Lower leg skin (tissue), 4 donors: ENCODE measurements at regions not wholly inside any gene's neighbourhood (a gene's known extent, or its start where the extent isn't known, plus 50 kb on each side); places are given as distances from the start of the nearest gene placed in this dataset.
"Not testable (repeated sequence)": the region's sequence is repeated elsewhere in the genome, so short reads cannot be mapped to it uniquely, and the experiment has no call there.

Source experiments
- DNase-seq, 2 donors: peaks; one replicate each; pipeline ENCODE4 v3.0.0-alpha.2; 2019; ENCODE audit warnings: low spot score in 2 of 2
- H3K4me3 ChIP-seq: fragments of 200-600 bp; sonication (generic); 2 replicates; pipeline ENCODE4 v1.5.1; 2017; ENCODE audit warnings: mild to moderate bottlenecking, low read depth; ENCODE audit not compliant: poor library complexity, severe bottlenecking
- CTCF ChIP-seq, 3 donors: fragments of 450-650 bp; IDR thresholded peaks; one replicate each; pipeline ENCODE4 v1.5.1; 2016; ENCODE audit warnings: antibody characterized with exemption in 3 of 3, mild to moderate bottlenecking in 3 of 3, moderate library complexity in 2 of 3
- POLR2A ChIP-seq, 2 donors: fragments of 450-650 bp; IDR thresholded peaks; one replicate each; pipeline ENCODE4 v1.6.1; 2016 to 2017; ENCODE audit warnings: antibody characterized with exemption in 2 of 2, mild to moderate bottlenecking in 1 of 2, moderate library complexity in 1 of 2
- WGBS, 2 donors: methylation state at CpG; one replicate each; pipeline ENCODE4 v1.1.5; 2018; 5-methylcytosine and 5-hydroxymethylcytosine counted together
- intact Hi-C: fragments of 100-400 bp; cut with DNase I; formaldehyde crosslinking; loops from one replicate; pipeline ENCODE4 v1.15.0; 2023; ENCODE audit warnings: low total_unique reads

- H3K4me3 ChIP-seq: no peak overlapping the region
- no peak for DNase-seq
- TF ChIP-seq CTCF (IDR thresholded peaks at IDR 0.05) (no peak), POLR2A (IDR thresholded peaks at IDR 0.05) (no peak)
- intact Hi-C loops: no loop called here
- WGBS, 2 donors: 95% methylated on average over 1 of the region's 1 CpG
Measured at GRCh38 chr3:174358252-174358651, 500.9 kb upstream of the NAALADL2 start.

- no peak for TF ChIP-seq CTCF (IDR thresholded peaks at IDR 0.05)
- no peak for TF ChIP-seq POLR2A (IDR thresholded peaks at IDR 0.05)
- intact Hi-C loops: no loop called here
- H3K4me3 ChIP-seq: no peak overlapping the region
- 80 to 89% methylated on average over 3 of the region's 3 CpGs for WGBS, 2 donors
- no peak for DNase-seq
Measured at GRCh38 chr3:174362556-174362955, 496.6 kb upstream of the NAALADL2 start.

- WGBS, 2 donors: 30 to 43% methylated on average over 3 of the region's 3 CpGs
- DNase-seq: no peak
- TF ChIP-seq POLR2A (IDR thresholded peaks at IDR 0.05) (no peak), CTCF (IDR thresholded peaks at IDR 0.05) (no peak)
- intact Hi-C loops: no loop called here
- no peak overlapping the region for H3K4me3 ChIP-seq
Measured at GRCh38 chr3:174363256-174363655, 495.9 kb upstream of the NAALADL2 start.

GRCh38 chr3:174365796-174366195, 493.3 kb upstream of the NAALADL2 start:
- WGBS, 2 donors: 92 to 97% methylated on average over 1 of the region's 1 CpG
- intact Hi-C loops: no loop called here
- no peak for DNase-seq
- H3K4me3 ChIP-seq: no peak overlapping the region
- TF ChIP-seq CTCF (IDR thresholded peaks at IDR 0.05): no peak
- TF ChIP-seq POLR2A (IDR thresholded peaks at IDR 0.05): no peak

- H3K4me3 ChIP-seq, intact Hi-C loops, DNase-seq: not testable (repeated sequence)
- WGBS, 2 donors: 77 to 80% methylated on average over 5 of the region's 5 CpGs
Measured at GRCh38 chr3:174366904-174367303, 492.2 kb upstream of the NAALADL2 start.

- TF ChIP-seq CTCF (IDR thresholded peaks at IDR 0.05) (no peak), POLR2A (IDR thresholded peaks at IDR 0.05) (no peak)
- intact Hi-C loops: no loop called here
- no peak for DNase-seq
- H3K4me3 ChIP-seq: no peak overlapping the region
Measured at GRCh38 chr3:174376346-174376745, 482.8 kb upstream of the NAALADL2 start.
